Small intestine (tissue), 7 donors: ENCODE measurements at regions not wholly inside any gene's neighbourhood (a gene's known extent, or its start where the extent isn't known, plus 50 kb on each side); places are given as distances from the start of the nearest gene placed in this dataset.
A peak's percentile ranks its signal among the peaks of the same experiment; 100 is the strongest.
"Not testable (repeated sequence)": the region's sequence is repeated elsewhere in the genome, so short reads cannot be mapped to it uniquely, and the experiment has no call there.

Experiments used
- DNase-seq, 2 donors: peaks; one replicate each; pipeline versions ENCODE4 v3.0.0 to v3.0.0-alpha.2; 2013
- FAIRE-seq: peaks from 2 replicates; lab custom pipeline; 2012; peaks lifted over from hg19 to GRCh38; lab: Jason Lieb, UNC
- H3K27ac ChIP-seq, 3 donors: one replicate each; pipeline ENCODE4 v1.5.1; 2013; ENCODE audit warnings: low read length in 2 of 3, mild to moderate bottlenecking in 2 of 3, control low read depth in 1 of 3, inconsistent platforms in 1 of 3, low read depth in 1 of 3, moderate library complexity in 1 of 3
- H3K27me3 ChIP-seq, 3 donors: one replicate each; pipeline ENCODE4 v1.6.1; 2013; ENCODE audit warnings: low read length in 3 of 3, inconsistent platforms in 1 of 3; ENCODE audit not compliant: control insufficient read depth in 3 of 3, insufficient read depth in 3 of 3
- H3K36me3 ChIP-seq, 3 donors: one replicate each; pipeline ENCODE4 v1.6.1; 2013; ENCODE audit warnings: low read length in 3 of 3, inconsistent platforms in 1 of 3, low read depth in 1 of 3, mild to moderate bottlenecking in 1 of 3, moderate library complexity in 1 of 3; ENCODE audit not compliant: control insufficient read depth in 3 of 3, insufficient read depth in 2 of 3
- H3K4me1 ChIP-seq, 3 donors: one replicate each; pipeline ENCODE4 v1.6.1; 2013; ENCODE audit warnings: low read length in 2 of 3, inconsistent platforms in 1 of 3, low read depth in 1 of 3, mild to moderate bottlenecking in 1 of 3, moderate library complexity in 1 of 3; ENCODE audit not compliant: control insufficient read depth in 3 of 3, insufficient read depth in 2 of 3
- H3K4me3 ChIP-seq, 3 donors: one replicate each; pipeline ENCODE4 v1.5.1; 2013; ENCODE audit warnings: low read length in 3 of 3, control low read depth in 1 of 3, inconsistent platforms in 1 of 3, low read depth in 1 of 3, mild to moderate bottlenecking in 1 of 3, moderate library complexity in 1 of 3
- H3K9me3 ChIP-seq, 2 donors: one replicate each; pipeline ENCODE4 v1.6.1; 2013; ENCODE audit warnings: low read depth in 1 of 2, low read length in 1 of 2; ENCODE audit not compliant: control insufficient read depth in 2 of 2, insufficient read depth in 1 of 2
- WGBS, 3 donors: extraction: QIAGEN DNeasy Blood & Tissue Kit; methylation state at CpG; one replicate each; pipeline ENCODE4 v1.1.7; 2013; 5-methylcytosine and 5-hydroxymethylcytosine counted together
- donor health status: healthy with polysubstance abuse.
- donor health status: control.
- donor health status: control.
- donor health status: Bipolar disorder and iron deficiency.
- donor health status: healthy.

GRCh38 chr11:123356539-123356938, 73.5 kb upstream of the GRAMD1B start:
- DNase-seq, result no peak
- no peak overlapping the region for H3K4me3 ChIP-seq
- no peaks in the 10 kb centered on the region for H3K4me1 ChIP-seq
- no peak overlapping the region for H3K27ac ChIP-seq
- H3K27me3 ChIP-seq, result peaks cover 3 to 46% (median 16%) of the 10 kb centered on the region in 3 donors
- no peaks in the 10 kb centered on the region for H3K9me3 ChIP-seq
- FAIRE-seq, result no peak
- H3K36me3 ChIP-seq, result no peaks in the 10 kb centered on the region
- 75 to 85% (median 79%) methylated on average over 7 of the region's 7 CpGs for WGBS, 3 donors

GRCh38 chr11:123354371-123354975, 75.6 kb upstream of the GRAMD1B start:
- no peaks in the 10 kb centered on the region for H3K36me3 ChIP-seq
- 85 to 92% (median 92%) methylated on average over 2 of the region's 2 CpGs for WGBS, 3 donors
- H3K27me3 ChIP-seq, result peaks cover 3 to 35% (median 11%) of the 10 kb centered on the region in 3 donors
- H3K4me3 ChIP-seq, result no peak overlapping the region
- H3K4me1 ChIP-seq, result no peaks in the 10 kb centered on the region
- no peak overlapping the region for H3K27ac ChIP-seq
- H3K9me3 ChIP-seq, result no peaks in the 10 kb centered on the region
- no peak for DNase-seq
- no peak for FAIRE-seq

DNA sequence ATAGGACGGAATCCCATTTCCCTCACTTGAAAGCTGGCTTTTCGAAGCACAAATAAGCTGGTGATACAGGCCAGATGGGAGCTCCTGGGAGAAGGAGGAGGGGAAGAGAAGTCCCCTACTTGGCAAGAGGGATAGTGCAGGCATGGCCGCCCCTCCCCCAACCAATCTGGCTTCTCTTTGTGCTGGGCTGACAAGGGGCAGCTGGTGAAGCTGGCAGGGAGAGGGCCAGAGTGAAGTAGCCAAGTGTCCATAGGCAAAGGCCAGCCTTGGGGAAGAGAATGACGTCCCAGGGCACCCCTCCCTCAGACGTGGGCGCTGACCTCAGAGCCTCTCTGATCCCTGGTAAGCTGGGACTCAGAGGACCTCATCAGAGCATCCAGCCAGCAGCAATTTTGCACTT, 78.7 kb upstream of the GRAMD1B start:
- H3K4me1 ChIP-seq, result no peaks in the 10 kb centered on the region
- 62 to 81% (median 80%) methylated on average over 6 of the region's 6 CpGs for WGBS, 3 donors
- FAIRE-seq (no peak), DNase-seq (peak in 1 of 2 donors; percentile 25)
- H3K27me3 ChIP-seq, result peaks cover 0 to 7% (median 0%) of the 10 kb centered on the region in 3 donors
- peaks cover 0 to 11% of the 10 kb centered on the region in 2 donors for H3K9me3 ChIP-seq
- H3K4me3 ChIP-seq, result no peak overlapping the region
- H3K27ac ChIP-seq, result no peak overlapping the region
- H3K36me3 ChIP-seq, result no peaks in the 10 kb centered on the region

DNA sequence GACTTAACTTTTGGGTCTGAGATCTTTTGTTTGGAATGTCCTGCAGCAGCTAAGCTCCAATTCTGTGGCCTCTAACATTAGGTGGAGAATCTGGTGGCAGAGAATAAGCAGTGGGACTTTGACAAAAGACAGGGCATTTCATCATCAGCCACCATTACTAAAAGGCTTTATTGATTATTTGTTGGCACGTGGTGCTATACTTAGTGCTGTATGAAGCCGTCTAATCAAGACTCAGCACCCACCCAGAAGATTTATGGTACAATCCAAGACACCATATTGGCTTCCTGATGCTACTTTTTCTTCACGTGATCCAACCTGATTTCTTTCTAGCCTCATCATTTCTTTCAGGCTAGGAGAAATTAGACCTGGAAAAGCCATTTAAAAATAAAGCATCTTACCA, 80.7 kb upstream of the GRAMD1B start:
- FAIRE-seq (no peak), DNase-seq (no peak)
- peaks cover 0 to 11% of the 10 kb centered on the region in 2 donors for H3K9me3 ChIP-seq
- no peak overlapping the region for H3K27ac ChIP-seq
- no peaks in the 10 kb centered on the region for H3K36me3 ChIP-seq
- WGBS, 3 donors, result 69 to 89% (median 81%) methylated on average over 3 of the region's 3 CpGs
- H3K4me3 ChIP-seq, result no peak overlapping the region
- no peaks in the 10 kb centered on the region for H3K4me1 ChIP-seq
- H3K27me3 ChIP-seq, result peaks cover 0 to 5% (median 0%) of the 10 kb centered on the region in 3 donors

GRCh38 chr11:123344790-123345357, 85.2 kb upstream of the GRAMD1B start:
- Histone ChIP-seq H3K27ac (no peak overlapping the region), H3K9me3 (peaks cover 0 to 11% of the 10 kb centered on the region in 2 donors), H3K4me3 (no peak overlapping the region), H3K36me3 (no peaks in the 10 kb centered on the region), H3K27me3 (no peaks in the 10 kb centered on the region), H3K4me1 (no peaks in the 10 kb centered on the region)
- WGBS, 3 donors, result 14 to 23% (median 20%) methylated on average over 2 of the region's 2 CpGs
- FAIRE-seq, result no peak
- DNase-seq, result peak; percentile 17 to 27

- peaks cover 0 to 10% of the 10 kb centered on the region in 2 donors for H3K9me3 ChIP-seq
- FAIRE-seq, H3K4me3 ChIP-seq, H3K4me1 ChIP-seq, H3K27me3 ChIP-seq, H3K36me3 ChIP-seq, DNase-seq, H3K27ac ChIP-seq: not testable (repeated sequence)
- 55 to 72% (median 62%) methylated on average over 2 of the region's 2 CpGs for WGBS, 3 donors
Observed at GRCh38 chr11:123344188-123344587, 85.9 kb upstream of the GRAMD1B start.

GRCh38 chr11:123338997-123339752, 90.9 kb upstream of the GRAMD1B start:
- no peaks in the 10 kb centered on the region for H3K36me3 ChIP-seq
- 91 to 92% (median 92%) methylated on average over 9 of the region's 9 CpGs for WGBS, 3 donors
- no peak for FAIRE-seq

DNA sequence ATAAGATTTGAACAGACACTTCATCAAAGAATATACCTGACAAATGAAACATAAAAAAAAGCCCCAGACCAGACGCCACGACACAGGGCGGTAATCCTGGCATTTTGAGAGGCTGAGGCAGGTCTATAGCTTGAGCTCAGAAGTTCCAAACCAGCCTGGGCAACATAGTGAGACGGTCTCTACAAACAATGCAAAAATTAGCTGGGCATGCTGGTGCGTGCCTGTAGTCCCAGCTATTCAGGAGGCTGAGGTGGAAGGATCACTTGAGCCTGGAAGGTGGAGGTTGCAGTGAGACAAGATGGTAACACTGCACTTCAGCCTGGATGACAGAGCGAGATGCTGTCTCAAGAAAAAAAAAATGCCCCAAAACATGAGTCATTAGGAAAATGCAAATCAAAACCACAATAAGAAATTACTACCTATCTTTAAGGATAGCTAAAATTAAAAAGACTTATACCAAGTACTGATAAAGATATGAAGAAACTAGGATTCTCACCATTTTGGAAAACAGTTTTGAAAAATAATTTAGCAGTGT, 91.7 kb upstream of the GRAMD1B start:
- Histone ChIP-seq H3K4me3 (no peak overlapping the region), H3K36me3 (no peaks in the 10 kb centered on the region), H3K4me1 (no peaks in the 10 kb centered on the region), H3K27me3 (peaks cover 0 to 2% (median 0%) of the 10 kb centered on the region in 3 donors), H3K9me3 (peaks cover 0 to 6% of the 10 kb centered on the region in 2 donors), H3K27ac (no peak overlapping the region)
- DNase-seq (no peak), FAIRE-seq (no peak)
- WGBS, 3 donors, result 83 to 90% (median 86%) methylated on average over 6 of the region's 6 CpGs

More at GRCh38 chr11:123338997-123339752, 90.9 kb upstream of the GRAMD1B start:
- peaks cover 0 to 6% of the 10 kb centered on the region in 2 donors for H3K9me3 ChIP-seq
- H3K4me3 ChIP-seq, result no peak overlapping the region
- H3K27me3 ChIP-seq, result peaks cover 0 to 2% (median 0%) of the 10 kb centered on the region in 3 donors
- H3K27ac ChIP-seq, result no peak overlapping the region
- H3K4me1 ChIP-seq, result no peaks in the 10 kb centered on the region
- DNase-seq, result no peak
